ENCODE measurements at regions not wholly inside any gene's neighbourhood (a gene's known extent, or its start where the extent isn't known, plus 50 kb on each side); places are given as distances from the start of the nearest gene placed in this dataset.

- H3K27ac ChIP-seq (ENCODE audit: low read length) = no peak overlapping the region
- H3K4me1 ChIP-seq (ENCODE audit: insufficient read depth, low read length) = no peaks in the 10 kb centered on the region
- no peaks in the 10 kb centered on the region for H3K27me3 ChIP-seq (ENCODE audit: insufficient read depth, low read length, poor library complexity)
- no peaks in the 10 kb centered on the region for H3K79me2 ChIP-seq (ENCODE audit: insufficient read depth, low read length)
- no peaks in the 10 kb centered on the region for H4K20me1 ChIP-seq (ENCODE audit: insufficient read depth, low read length)
- H3K36me3 ChIP-seq (ENCODE audit: insufficient read depth, low read length) = no peaks in the 10 kb centered on the region
- no peak for DNase-seq
- no peak overlapping the region for H2AFZ ChIP-seq (ENCODE audit: low read depth, low read length)
- no peak overlapping the region for H3K9ac ChIP-seq (ENCODE audit: low read depth, low read length)
- no peak overlapping the region for H3K4me2 ChIP-seq (ENCODE audit: insufficient read depth, low read length)
- TF ChIP-seq CTCF (IDR thresholded peaks at IDR 0.05; ENCODE audit: borderline replicate concordance, extremely low read depth, low read length, poor library complexity, severe bottlenecking) = no peak
- no peak for TF ChIP-seq EZH2 (IDR thresholded peaks at IDR 0.05; ENCODE audit: borderline replicate concordance, low read depth, low read length, severe bottlenecking)
- no peaks in the 10 kb centered on the region for H3K9me3 ChIP-seq (ENCODE audit: insufficient read depth, low read length, severe bottlenecking)
- no peak overlapping the region for H3K4me3 ChIP-seq (ENCODE audit: low read depth in 1 of 2, low read length in 2 of 2)
- no peak for ATAC-seq (ENCODE audit: insufficient read depth, low read depth)
Observed at GRCh38 chr12:77323788-77324415, 258.5 kb upstream of the E2F7 start.

GRCh38 chr12:77319166-77319565, 253.8 kb upstream of the E2F7 start:
- TF ChIP-seq CTCF (IDR thresholded peaks at IDR 0.05; ENCODE audit: borderline replicate concordance, extremely low read depth, low read length, poor library complexity, severe bottlenecking) = no peak
- no peak for TF ChIP-seq EZH2 (IDR thresholded peaks at IDR 0.05; ENCODE audit: borderline replicate concordance, low read depth, low read length, severe bottlenecking)
- no peak overlapping the region for H3K4me3 ChIP-seq (ENCODE audit: low read depth in 1 of 2, low read length in 2 of 2)
- DNase-seq = no peak
- no peak for ATAC-seq (ENCODE audit: insufficient read depth, low read depth)
- no peaks in the 10 kb centered on the region for H3K36me3 ChIP-seq (ENCODE audit: insufficient read depth, low read length)
- no peaks in the 10 kb centered on the region for H3K27me3 ChIP-seq (ENCODE audit: insufficient read depth, low read length, poor library complexity)
- H3K27ac ChIP-seq (ENCODE audit: low read length) = no peak overlapping the region
- no peak overlapping the region for H2AFZ ChIP-seq (ENCODE audit: low read depth, low read length)
- H3K4me2 ChIP-seq (ENCODE audit: insufficient read depth, low read length) = no peak overlapping the region
- H3K4me1 ChIP-seq (ENCODE audit: insufficient read depth, low read length) = no peaks in the 10 kb centered on the region
- no peaks in the 10 kb centered on the region for H3K9me3 ChIP-seq (ENCODE audit: insufficient read depth, low read length, severe bottlenecking)
- H3K9ac ChIP-seq (ENCODE audit: low read depth, low read length) = no peak overlapping the region
- H3K79me2 ChIP-seq (ENCODE audit: insufficient read depth, low read length) = no peaks in the 10 kb centered on the region
- no peaks in the 10 kb centered on the region for H4K20me1 ChIP-seq (ENCODE audit: insufficient read depth, low read length)

- H3K4me2 ChIP-seq (ENCODE audit: insufficient read depth, low read length) = no peak overlapping the region
- no peaks in the 10 kb centered on the region for H3K79me2 ChIP-seq (ENCODE audit: insufficient read depth, low read length)
- no peak for ATAC-seq (ENCODE audit: insufficient read depth, low read depth)
- TF ChIP-seq CTCF (IDR thresholded peaks at IDR 0.05; ENCODE audit: borderline replicate concordance, extremely low read depth, low read length, poor library complexity, severe bottlenecking) (no peak), EZH2 (IDR thresholded peaks at IDR 0.05; ENCODE audit: borderline replicate concordance, low read depth, low read length, severe bottlenecking) (no peak)
- no peaks in the 10 kb centered on the region for H3K27me3 ChIP-seq (ENCODE audit: insufficient read depth, low read length, poor library complexity)
- no peak for DNase-seq
- no peaks in the 10 kb centered on the region for H3K4me1 ChIP-seq (ENCODE audit: insufficient read depth, low read length)
- H3K9me3 ChIP-seq (ENCODE audit: insufficient read depth, low read length, severe bottlenecking) = no peaks in the 10 kb centered on the region
- no peak overlapping the region for H3K27ac ChIP-seq (ENCODE audit: low read length)
- no peak overlapping the region for H3K9ac ChIP-seq (ENCODE audit: low read depth, low read length)
- H2AFZ ChIP-seq (ENCODE audit: low read depth, low read length) = no peak overlapping the region
- H3K4me3 ChIP-seq (ENCODE audit: low read depth in 1 of 2, low read length in 2 of 2) = no peak overlapping the region
- no peaks in the 10 kb centered on the region for H3K36me3 ChIP-seq (ENCODE audit: insufficient read depth, low read length)
- no peaks in the 10 kb centered on the region for H4K20me1 ChIP-seq (ENCODE audit: insufficient read depth, low read length)
Observed at GRCh38 chr12:77315407-77315806, 250.0 kb upstream of the E2F7 start.
